Adrenal gland (tissue), 5 donors: ENCODE measurements at regions not wholly inside any gene's neighbourhood (a gene's known extent, or its start where the extent isn't known, plus 50 kb on each side); places are given as distances from the start of the nearest gene placed in this dataset.

Experiments
- CTCF ChIP-seq, 6 experiments: fragments of 450-650 bp in 4 of 6; fragments of 200-600 bp in 2 of 6; sonication (generic) in 1 of 6; IDR thresholded peaks; 1 replicate in 5 of 6; 2 replicates in 1 of 6; pipeline versions ENCODE4 v1.5.1 to v1.8.0; 2016 to 2021; ENCODE audit warnings: antibody characterized with exemption in 6 of 6, mild to moderate bottlenecking in 2 of 6, moderate library complexity in 1 of 6
- POLR2A ChIP-seq, 2 donors: fragments of 450-650 bp; IDR thresholded peaks; one replicate each; pipeline ENCODE4 v1.6.1; 2017; ENCODE audit warnings: antibody characterized with exemption in 2 of 2, mild to moderate bottlenecking in 2 of 2, moderate library complexity in 1 of 2
- donor health status: DM: no; HTN: no; CAD: no.

DNA sequence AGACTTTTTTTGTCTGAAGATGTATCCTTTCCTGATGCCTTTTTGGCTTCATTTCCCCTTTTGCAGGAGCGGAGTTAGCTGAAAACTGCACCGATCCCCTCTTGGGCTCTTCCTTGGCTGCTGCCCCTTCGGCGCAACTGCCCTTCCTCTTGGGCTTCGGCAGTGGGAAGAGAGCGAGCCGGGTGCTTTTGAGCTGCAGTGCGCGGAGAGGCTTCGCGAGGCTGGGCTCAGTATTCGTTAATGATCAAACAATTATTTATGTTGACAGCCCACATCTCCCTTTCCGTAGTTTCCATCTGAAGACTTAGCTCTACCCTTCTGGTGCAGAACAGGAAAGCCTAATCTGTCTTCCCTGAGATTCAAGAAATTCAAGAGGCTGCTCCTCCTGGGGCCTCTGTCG, 170.8 kb downstream of the CSNK2A3 start:
- TF ChIP-seq CTCF (IDR thresholded peaks at IDR 0.05) (no peak), POLR2A (IDR thresholded peaks at IDR 0.05) (no peak)
